Right lobe of liver (tissue), 6 donors: ENCODE measurements at regions not wholly inside any gene's neighbourhood (a gene's known extent, or its start where the extent isn't known, plus 50 kb on each side); places are given as distances from the start of the nearest gene placed in this dataset.
"Not testable (repeated sequence)": the region's sequence is repeated elsewhere in the genome, so short reads cannot be mapped to it uniquely, and the experiment has no call there.

Experiments used
- ATAC-seq, 4 donors: fragments of 200-7000 bp; cut with Tn5 transposase; one replicate each; pipeline ENCODE4 v1.9.1; 2020; ENCODE audit warnings: mild to moderate bottlenecking in 4 of 4, moderate library complexity in 4 of 4
- DNase-seq, 3 donors: peaks; one replicate each; pipeline ENCODE4 v3.0.0-alpha.2; 2020
- H3K27ac ChIP-seq, 3 donors: fragments of 200-600 bp; one replicate each; pipeline ENCODE4 v1.8.0; 2022
- H3K27me3 ChIP-seq, 2 donors: fragments of 200-600 bp; one replicate each; pipeline ENCODE4 v1.8.0; 2022
- H3K36me3 ChIP-seq, 4 donors: fragments of 200-600 bp; sonication (generic) in 1 of 4; one replicate each; pipeline versions ENCODE4 v1.5.1 to v1.8.0; 2017 to 2022; ENCODE audit warnings: control low read depth in 1 of 4
- H3K4me1 ChIP-seq, 4 donors: fragments of 200-600 bp; sonication (generic) in 1 of 4; one replicate each; pipeline versions ENCODE4 v1.5.1 to v1.8.0; 2017 to 2022; ENCODE audit warnings: control low read depth in 1 of 4
- H3K4me3 ChIP-seq, 3 donors: fragments of 200-600 bp; one replicate each; pipeline ENCODE4 v1.8.0; 2022
- H3K9me3 ChIP-seq, 4 donors: fragments of 200-600 bp; sonication (generic) in 1 of 4; one replicate each; pipeline versions ENCODE4 v1.5.1 to v1.8.0; 2017 to 2022; ENCODE audit warnings: control low read depth in 1 of 4
- CTCF ChIP-seq, 4 donors: fragments of 200-600 bp in 3 of 4; fragments of 450-650 bp in 1 of 4; IDR thresholded peaks; one replicate each; pipeline versions ENCODE4 v1.5.1 to v1.8.0; 2016 to 2022; ENCODE audit warnings: antibody characterized with exemption in 4 of 4, mild to moderate bottlenecking in 2 of 4
- POLR2A ChIP-seq: fragments of 450-650 bp; IDR thresholded peaks from one replicate; pipeline ENCODE4 v1.6.1; 2017; ENCODE audit warnings: antibody characterized with exemption, mild to moderate bottlenecking
- WGBS: methylation state at CpG from one replicate; pipeline ENCODE4 v1.1.6; 2018; ENCODE audit warnings: low coverage, low lambda C conversion rate; ENCODE audit not compliant: insufficient coverage; ENCODE audit errors: missing lambda C conversion rate; 5-methylcytosine and 5-hydroxymethylcytosine counted together
- intact Hi-C, 2 donors: fragments of 100-400 bp; cut with DNase I; formaldehyde crosslinking; loops; one replicate each; pipeline versions ENCODE4 v1.11.2 to v1.14.1; 2022
- donor health status: DM: no; HTN: yes; CAD: no.
- donor health status: DM: no; HTN: no; CAD: no.
- donor health status: DM: no; HTN: no; CAD: no.
- donor health status: DM: no; HTN: yes; CAD: no.
- donor health status: DM: no; HTN: yes; CAD: no.

GRCh38 chr4:161279095-161279494, 884.7 kb downstream of the FSTL5 start:
- DNase-seq (no peak), ATAC-seq (no peak)
- Histone ChIP-seq H3K4me3 (no peak overlapping the region), H3K9me3 (no peaks in the 10 kb centered on the region), H3K36me3 (no peaks in the 10 kb centered on the region), H3K4me1 (no peaks in the 10 kb centered on the region), H3K27me3 (no peaks in the 10 kb centered on the region), H3K27ac (no peak overlapping the region)
- TF ChIP-seq CTCF (IDR thresholded peaks at IDR 0.05) (no peak), POLR2A (no peak)
- WGBS = 73% methylated on average over 2 of the region's 2 CpGs
- intact Hi-C loops = no loop called here

GRCh38 chr4:161277150-161277787, 886.5 kb downstream of the FSTL5 start:
- H3K4me1 ChIP-seq, H3K27me3 ChIP-seq, ATAC-seq, H3K36me3 ChIP-seq, H3K4me3 ChIP-seq, intact Hi-C loops, H3K27ac ChIP-seq, H3K9me3 ChIP-seq, DNase-seq: not testable (repeated sequence)
- WGBS = 100% methylated on average over 1 of the region's 44 CpGs

DNA sequence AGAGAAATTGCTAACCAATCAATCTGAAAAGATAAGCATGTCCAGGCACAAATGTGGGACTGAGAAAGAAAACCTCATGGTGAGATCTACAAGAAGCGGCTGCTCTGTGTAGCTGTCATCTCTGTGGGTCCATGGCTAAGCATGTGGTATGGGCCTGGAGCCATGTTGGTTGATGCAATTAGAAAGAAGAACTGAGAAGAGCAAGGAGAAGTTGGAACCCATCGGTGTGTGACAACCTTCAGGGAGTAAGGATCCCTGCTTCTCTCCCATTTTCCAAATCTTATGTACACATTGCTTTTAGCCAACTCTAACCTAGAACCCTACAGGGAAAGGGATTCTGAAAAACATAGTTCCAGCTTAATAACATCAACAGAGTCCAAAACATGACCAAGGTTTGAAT, 890.2 kb downstream of the FSTL5 start:
- Histone ChIP-seq H3K27ac (no peak overlapping the region), H3K4me1 (no peaks in the 10 kb centered on the region), H3K4me3 (no peak overlapping the region), H3K36me3 (no peaks in the 10 kb centered on the region), H3K9me3 (no peaks in the 10 kb centered on the region), H3K27me3 (no peaks in the 10 kb centered on the region)
- no peak for DNase-seq
- TF ChIP-seq CTCF (IDR thresholded peaks at IDR 0.05) = no peak
- TF ChIP-seq POLR2A = no peak
- WGBS = 86% methylated on average over 2 of the region's 2 CpGs
- intact Hi-C loops = no loop called here
- no peak for ATAC-seq

DNA sequence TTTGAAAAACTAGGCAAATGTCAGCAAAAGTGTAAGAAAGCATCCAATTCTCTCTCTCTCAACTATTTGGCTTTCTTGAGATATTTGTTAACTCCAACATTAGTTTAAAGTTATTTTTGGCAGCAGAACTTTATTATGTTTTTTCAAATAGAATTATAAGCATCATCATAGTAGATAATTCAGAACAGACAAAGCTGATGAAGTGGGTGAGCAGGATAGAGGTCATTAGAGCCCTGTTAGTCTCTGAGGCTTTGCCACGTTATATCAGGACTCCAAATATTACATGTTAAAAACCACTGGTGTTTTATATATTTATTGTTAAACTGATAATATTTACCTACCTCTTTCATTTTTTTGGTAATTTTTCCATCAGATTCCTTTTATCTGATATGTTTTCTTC, 903.0 kb downstream of the FSTL5 start:
- Histone ChIP-seq H3K4me1 (no peaks in the 10 kb centered on the region), H3K27me3 (no peaks in the 10 kb centered on the region), H3K9me3 (peaks cover 0 to 9% (median 0%) of the 10 kb centered on the region in 4 donors), H3K4me3 (no peak overlapping the region), H3K36me3 (no peaks in the 10 kb centered on the region), H3K27ac (no peak overlapping the region)
- intact Hi-C loops = no loop called here
- ATAC-seq (no peak), DNase-seq (no peak)
- TF ChIP-seq CTCF (IDR thresholded peaks at IDR 0.05) (no peak), POLR2A (no peak)
- WGBS = 52% methylated on average over 1 of the region's 1 CpG

- H3K27ac ChIP-seq = no peak overlapping the region
- no peak for DNase-seq
- whole genome bisulfite sequencing = 55% methylated on average over 4 of the region's 4 CpGs
- peak in 3 of 4 donors; percentile 47 to 59 (median 52) for ATAC-seq
- peaks cover 0 to 11% (median 0%) of the 10 kb centered on the region in 4 donors for H3K9me3 ChIP-seq
- no peaks in the 10 kb centered on the region for H3K27me3 ChIP-seq
- TF ChIP-seq POLR2A (no peak), CTCF (IDR thresholded peaks at IDR 0.05) (peak in 3 of 4 donors; percentile 10 to 40 (median 11))
- no peak overlapping the region for H3K4me3 ChIP-seq
- H3K4me1 ChIP-seq = no peaks in the 10 kb centered on the region
- no peaks in the 10 kb centered on the region for H3K36me3 ChIP-seq
- intact Hi-C loops = no loop called here
These were observed 907.1 kb downstream of the FSTL5 start for GRCh38 chr4:161256716-161257115.
